Ishikawa (cell line): ENCODE measurements at regions not wholly inside any gene's neighbourhood (a gene's known extent, or its start where the extent isn't known, plus 50 kb on each side); places are given as distances from the start of the nearest gene placed in this dataset.

Experiments used
- CEBPB ChIP-seq: IDR thresholded peaks from 2 replicates; pipeline ENCODE4 v1.6.1; 2012
- CREB1 ChIP-seq: IDR thresholded peaks from 2 replicates; pipeline ENCODE4 v1.6.1; 2012; ENCODE audit warnings: low read depth
- EGR1 ChIP-seq: IDR thresholded peaks from 2 replicates; pipeline ENCODE4 v1.6.1; 2012
- EP300 ChIP-seq: IDR thresholded peaks from 2 replicates; pipeline ENCODE4 v1.6.1; 2012; ENCODE audit warnings: borderline replicate concordance
- FOXM1 ChIP-seq: IDR thresholded peaks from 2 replicates; pipeline ENCODE4 v1.6.1; 2012; ENCODE audit warnings: low read depth, borderline replicate concordance
- NFIC ChIP-seq: IDR thresholded peaks from 2 replicates; pipeline ENCODE4 v1.6.1; 2012
- RAD21 ChIP-seq: IDR thresholded peaks from 2 replicates; pipeline ENCODE4 v1.6.1; 2012; ENCODE audit warnings: low read depth
- REST ChIP-seq: IDR thresholded peaks from 2 replicates; pipeline ENCODE4 v1.6.1; 2012; ENCODE audit warnings: low read depth, mild to moderate bottlenecking
- TAF1 ChIP-seq: IDR thresholded peaks from 2 replicates; pipeline ENCODE4 v1.6.1; 2012; ENCODE audit warnings: low read depth, mild to moderate bottlenecking
- TCF12 ChIP-seq: IDR thresholded peaks from 2 replicates; pipeline ENCODE4 v1.6.1; 2012; ENCODE audit warnings: low read depth
- TEAD4 ChIP-seq: IDR thresholded peaks from 2 replicates; pipeline ENCODE4 v1.6.1; 2012
- USF1 ChIP-seq: IDR thresholded peaks from 2 replicates; pipeline ENCODE4 v1.6.1; 2012
- YY1 ChIP-seq: IDR thresholded peaks from 2 replicates; pipeline ENCODE4 v1.6.1; 2012; ENCODE audit warnings: low read depth
- ZBTB7A ChIP-seq: IDR thresholded peaks from 2 replicates; pipeline ENCODE4 v1.6.1; 2012; ENCODE audit warnings: low read depth
- TF ChIP-seq, protein P1 (sequence below): IDR thresholded peaks from 2 replicates; pipeline ENCODE4 v1.6.1; 2012

- TF ChIP-seq USF1 (no peak), TCF12 (no peak), EP300 (no peak), CREB1 (no peak), TEAD4 (no peak), CEBPB (no peak)
- TF ChIP-seq, protein P1, sequence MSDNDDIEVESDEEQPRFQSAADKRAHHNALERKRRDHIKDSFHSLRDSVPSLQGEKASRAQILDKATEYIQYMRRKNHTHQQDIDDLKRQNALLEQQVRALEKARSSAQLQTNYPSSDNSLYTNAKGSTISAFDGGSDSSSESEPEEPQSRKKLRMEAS: no peak
Observed at GRCh38 chr4:23741681-23742191, 148.1 kb downstream of the PPARGC1A start.

GRCh38 chr4:23737571-23737970 lies 152.3 kb downstream of the PPARGC1A start:
- TF ChIP-seq TAF1 (no peak), TEAD4 (no peak), EGR1 (no peak), USF1 (no peak), CEBPB (no peak), TCF12 (no peak), YY1 (no peak), RAD21 (no peak), EP300 (no peak), CREB1 (no peak), REST (no peak), FOXM1 (no peak), ZBTB7A (no peak), NFIC (no peak)
- TF ChIP-seq, protein P1: no peak

GRCh38 chr4:23736466-23736865 lies 153.4 kb downstream of the PPARGC1A start:
- TF ChIP-seq, protein P1: no peak
- TF ChIP-seq USF1 (no peak), FOXM1 (no peak), ZBTB7A (no peak), TAF1 (no peak), TCF12 (no peak), EP300 (no peak), TEAD4 (no peak), RAD21 (no peak), EGR1 (no peak), NFIC (no peak), CEBPB (no peak), YY1 (no peak)

DNA sequence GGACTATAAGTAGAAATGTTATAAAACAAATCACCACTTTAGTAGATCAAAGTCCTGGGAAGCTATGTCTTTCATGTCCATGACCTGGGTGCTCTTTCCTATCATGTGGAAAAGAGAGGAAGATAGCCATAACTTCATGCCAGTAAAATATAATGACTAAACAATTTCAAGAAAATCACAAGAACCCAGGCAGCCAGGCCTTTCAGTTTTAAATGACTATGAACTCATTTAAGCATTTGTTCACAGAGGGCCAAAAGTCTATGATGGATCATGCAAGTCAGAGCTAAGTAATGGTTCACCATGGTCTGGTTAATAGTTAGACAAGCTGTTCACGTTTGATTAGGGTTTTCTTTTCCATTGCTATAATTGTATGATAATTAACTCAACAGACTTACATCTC lies 155.8 kb downstream of the PPARGC1A start:
- no peak for TF ChIP-seq TAF1
- no peak for TF ChIP-seq CREB1
- TF ChIP-seq, protein P1: no peak
- no peak for TF ChIP-seq EP300
- no peak for TF ChIP-seq USF1
- no peak for TF ChIP-seq EGR1
- TF ChIP-seq CEBPB: no peak
- no peak for TF ChIP-seq ZBTB7A
- TF ChIP-seq FOXM1: no peak
- TF ChIP-seq YY1: no peak
- TF ChIP-seq RAD21: no peak
- TF ChIP-seq REST: no peak
- TF ChIP-seq TCF12: no peak
- TF ChIP-seq NFIC: no peak
- no peak for TF ChIP-seq TEAD4

- TF ChIP-seq USF1 (no peak), EP300 (no peak), ZBTB7A (no peak), TAF1 (no peak), RAD21 (no peak), TCF12 (no peak), CEBPB (no peak), REST (no peak), EGR1 (no peak), FOXM1 (no peak), NFIC (no peak), YY1 (no peak), TEAD4 (no peak)
- TF ChIP-seq, protein P1: no peak
Observed at GRCh38 chr4:23733476-23733875, 156.4 kb downstream of the PPARGC1A start.
